SK-N-SH (cell line): ENCODE measurements at regions not wholly inside any gene's neighbourhood (a gene's known extent, or its start where the extent isn't known, plus 50 kb on each side); places are given as distances from the start of the nearest gene placed in this dataset.

Source experiments
- CTCF ChIP-seq: fragments of 200-600 bp; sonication (generic); IDR thresholded peaks from 2 replicates; pipeline ENCODE4 v1.6.1; 2017; ENCODE audit warnings: antibody characterized with exemption, mild to moderate bottlenecking, moderate library complexity
- EZH2phosphoT487 ChIP-seq: fragments of 200-600 bp; sonication (generic); IDR thresholded peaks from 2 replicates; pipeline ENCODE4 v1.6.1; 2017; ENCODE audit warnings: low read depth, mixed run types, mild to moderate bottlenecking, antibody characterized with exemption, moderate library complexity, borderline replicate concordance
- POLR2AphosphoS5 ChIP-seq: IDR thresholded peaks from 2 replicates; pipeline ENCODE4 v1.6.1; 2012; ENCODE audit warnings: low read depth, low read length
- USF2 ChIP-seq: fragments of 150-350 bp; IDR thresholded peaks from 2 replicates; pipeline ENCODE4 v1.6.1; 2017; ENCODE audit warnings: antibody characterized with exemption, low read length, low read depth, borderline replicate concordance

- TF ChIP-seq USF2 (no peak), POLR2AphosphoS5 (no peak), EZH2phosphoT487 (no peak), CTCF (no peak)
Measured at GRCh38 chr15:36117296-36117787, 462.1 kb upstream of the CDIN1 start.
